ENCODE measurements at regions not wholly inside any gene's neighbourhood (a gene's known extent, or its start where the extent isn't known, plus 50 kb on each side); places are given as distances from the start of the nearest gene placed in this dataset.

DNA sequence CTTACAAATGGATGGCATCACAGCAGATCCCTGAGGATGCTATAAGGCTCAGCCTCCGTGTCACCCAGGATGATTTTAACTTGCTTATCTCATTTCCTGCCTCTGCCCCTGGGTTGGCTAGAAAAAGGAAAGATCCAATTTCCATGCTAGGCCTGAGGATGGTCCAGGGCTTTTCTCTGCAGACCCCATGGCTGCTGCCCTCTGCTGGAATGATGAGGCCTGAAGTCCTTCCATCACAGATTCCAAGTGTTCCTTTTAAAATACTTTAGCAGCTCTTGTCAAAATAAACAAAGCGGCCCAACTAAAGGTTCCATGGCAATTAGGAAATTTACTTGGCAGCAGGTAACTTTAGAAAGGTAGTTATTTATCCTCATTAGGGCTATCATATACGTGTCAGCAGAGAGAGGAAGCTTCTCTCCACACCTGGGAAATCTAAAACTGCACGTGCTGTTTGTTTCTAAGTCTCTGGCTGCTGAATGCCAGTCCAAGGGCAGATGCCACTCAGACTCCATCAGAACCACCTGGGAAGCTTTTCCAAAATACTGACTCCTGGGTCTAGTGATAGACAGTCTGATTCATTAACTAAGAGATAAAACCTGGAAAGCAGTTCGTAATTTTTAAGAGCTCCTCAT, 401.9 kb upstream of the IL12A start:
- no peaks in the 10 kb centered on the region for H3K27me3 Mint-ChIP-seq (ENCODE audit: low read depth in 2 of 2)
- TF ChIP-seq, protein P1, sequence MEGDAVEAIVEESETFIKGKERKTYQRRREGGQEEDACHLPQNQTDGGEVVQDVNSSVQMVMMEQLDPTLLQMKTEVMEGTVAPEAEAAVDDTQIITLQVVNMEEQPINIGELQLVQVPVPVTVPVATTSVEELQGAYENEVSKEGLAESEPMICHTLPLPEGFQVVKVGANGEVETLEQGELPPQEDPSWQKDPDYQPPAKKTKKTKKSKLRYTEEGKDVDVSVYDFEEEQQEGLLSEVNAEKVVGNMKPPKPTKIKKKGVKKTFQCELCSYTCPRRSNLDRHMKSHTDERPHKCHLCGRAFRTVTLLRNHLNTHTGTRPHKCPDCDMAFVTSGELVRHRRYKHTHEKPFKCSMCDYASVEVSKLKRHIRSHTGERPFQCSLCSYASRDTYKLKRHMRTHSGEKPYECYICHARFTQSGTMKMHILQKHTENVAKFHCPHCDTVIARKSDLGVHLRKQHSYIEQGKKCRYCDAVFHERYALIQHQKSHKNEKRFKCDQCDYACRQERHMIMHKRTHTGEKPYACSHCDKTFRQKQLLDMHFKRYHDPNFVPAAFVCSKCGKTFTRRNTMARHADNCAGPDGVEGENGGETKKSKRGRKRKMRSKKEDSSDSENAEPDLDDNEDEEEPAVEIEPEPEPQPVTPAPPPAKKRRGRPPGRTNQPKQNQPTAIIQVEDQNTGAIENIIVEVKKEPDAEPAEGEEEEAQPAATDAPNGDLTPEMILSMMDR (IDR thresholded peaks at IDR 0.05), result no peak
- Histone ChIP-seq H3K4me3 (ENCODE audit: low read length) (no peak overlapping the region), H3K36me3 (ENCODE audit: control insufficient read depth, insufficient read depth, low read length) (no peaks in the 10 kb centered on the region), H3K27ac (ENCODE audit: low read length) (no peak overlapping the region), H3K9me3 (ENCODE audit: control insufficient read depth, insufficient read depth, low read length) (no peaks in the 10 kb centered on the region), H3K27me3 (ENCODE audit: control insufficient read depth, insufficient read depth, low read length) (no peaks in the 10 kb centered on the region), H3K4me1 (ENCODE audit: control insufficient read depth, insufficient read depth, low read length) (no peaks in the 10 kb centered on the region)
- H3K27ac Mint-ChIP-seq, result no peak overlapping the region
- peaks cover 12 to 13% of the 10 kb centered on the region in 2 donors for H3K9me3 Mint-ChIP-seq
- WGBS (ENCODE audit: insufficient coverage), result 54% methylated on average over 4 of the region's 5 CpGs
- ATAC-seq (no peak), DNase-seq (no peak)
- intact Hi-C loops (cut with micrococcal nuclease), result no loop called here
- H3K36me3 Mint-ChIP-seq, result no peaks in the 10 kb centered on the region
- H3K4me1 Mint-ChIP-seq, result no peaks in the 10 kb centered on the region
- no peak overlapping the region for H3K4me3 Mint-ChIP-seq

DNA sequence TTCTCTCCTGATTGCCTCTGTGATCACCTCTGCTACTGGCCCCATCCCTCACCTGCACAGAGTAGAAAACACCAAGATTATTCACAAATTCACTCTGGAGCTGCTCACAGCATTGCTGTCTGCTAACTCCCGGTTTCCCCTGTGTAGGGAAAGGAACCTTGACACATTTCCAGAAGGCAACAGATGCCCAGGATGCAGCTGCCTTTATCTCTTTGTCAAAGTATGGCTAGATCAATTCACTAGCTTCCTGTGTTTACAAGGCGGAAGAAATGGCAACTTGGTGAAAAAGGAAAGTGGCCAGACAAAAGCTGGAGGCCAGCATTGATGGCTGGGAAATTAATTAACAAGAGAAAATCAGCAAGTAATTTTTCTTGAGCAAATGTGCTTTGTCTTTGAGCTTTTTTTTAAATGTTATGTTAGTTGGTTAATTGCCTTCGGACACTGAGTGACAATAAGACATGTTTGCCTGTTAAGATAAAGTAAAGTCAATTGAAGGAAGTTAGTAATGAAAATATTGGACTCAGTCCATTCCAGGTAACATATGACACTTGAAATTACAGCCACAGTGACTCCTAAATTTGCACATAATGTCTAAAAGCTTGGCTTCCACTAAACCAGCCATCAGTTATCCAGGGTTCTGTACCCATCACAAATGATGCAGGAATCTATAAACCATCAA, 394.6 kb upstream of the IL12A start:
- Mint-ChIP-seq H3K27me3 (ENCODE audit: low read depth in 2 of 2) (no peaks in the 10 kb centered on the region), H3K9me3 (peaks cover 17 to 22% of the 10 kb centered on the region in 2 donors), H3K36me3 (no peaks in the 10 kb centered on the region), H3K4me1 (no peaks in the 10 kb centered on the region), H3K27ac (no peak overlapping the region), H3K4me3 (no peak overlapping the region)
- no peaks in the 10 kb centered on the region for H3K27me3 ChIP-seq (ENCODE audit: control insufficient read depth, insufficient read depth, low read length)
- TF ChIP-seq, protein P1 (IDR thresholded peaks at IDR 0.05), result no peak
- no peaks in the 10 kb centered on the region for H3K4me1 ChIP-seq (ENCODE audit: control insufficient read depth, insufficient read depth, low read length)
- H3K9me3 ChIP-seq (ENCODE audit: control insufficient read depth, insufficient read depth, low read length), result no peaks in the 10 kb centered on the region
- no peak overlapping the region for H3K27ac ChIP-seq (ENCODE audit: low read length)
- WGBS (ENCODE audit: insufficient coverage), result 25% methylated on average over 3 of the region's 3 CpGs
- intact Hi-C loops (cut with micrococcal nuclease), result no loop called here
- no peak overlapping the region for H3K4me3 ChIP-seq (ENCODE audit: low read length)
- ATAC-seq (no peak), DNase-seq (no peak)
- no peaks in the 10 kb centered on the region for H3K36me3 ChIP-seq (ENCODE audit: control insufficient read depth, insufficient read depth, low read length)

DNA sequence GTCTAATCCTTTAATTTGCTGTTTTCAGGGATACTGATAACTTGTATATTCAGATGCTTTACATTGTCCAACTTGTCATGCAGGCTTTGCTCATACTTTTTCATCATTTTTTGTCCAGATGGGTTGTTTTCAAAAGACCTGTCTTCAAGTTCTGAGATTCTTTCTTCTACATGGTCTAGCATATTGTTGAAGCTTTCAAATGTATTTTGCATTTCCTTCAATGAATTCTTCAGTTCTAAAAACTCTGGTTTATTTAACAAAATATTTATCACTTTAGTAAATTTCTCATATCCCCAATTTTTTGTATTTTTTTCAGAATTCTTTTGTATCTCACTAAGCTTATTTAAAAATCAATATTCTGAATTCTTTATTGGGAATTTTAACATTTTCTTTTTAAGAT, 388.3 kb upstream of the IL12A start:
- Mint-ChIP-seq H3K9me3 (peaks cover 9 to 11% of the 10 kb centered on the region in 2 donors), H3K27ac (no peak overlapping the region), H3K27me3 (ENCODE audit: low read depth in 2 of 2) (no peaks in the 10 kb centered on the region), H3K4me1 (no peaks in the 10 kb centered on the region), H3K4me3 (no peak overlapping the region), H3K36me3 (no peaks in the 10 kb centered on the region)
- Histone ChIP-seq H3K27me3 (ENCODE audit: control insufficient read depth, insufficient read depth, low read length) (no peaks in the 10 kb centered on the region), H3K36me3 (ENCODE audit: control insufficient read depth, insufficient read depth, low read length) (no peaks in the 10 kb centered on the region), H3K4me1 (ENCODE audit: control insufficient read depth, insufficient read depth, low read length) (no peaks in the 10 kb centered on the region), H3K27ac (ENCODE audit: low read length) (no peak overlapping the region), H3K4me3 (ENCODE audit: low read length) (no peak overlapping the region), H3K9me3 (ENCODE audit: control insufficient read depth, insufficient read depth, low read length) (peaks cover 9% of the 10 kb centered on the region)
- ATAC-seq (no peak), DNase-seq (no peak)
- intact Hi-C loops (cut with micrococcal nuclease), result no loop called here
- TF ChIP-seq, protein P1 (IDR thresholded peaks at IDR 0.05), result no peak

DNA sequence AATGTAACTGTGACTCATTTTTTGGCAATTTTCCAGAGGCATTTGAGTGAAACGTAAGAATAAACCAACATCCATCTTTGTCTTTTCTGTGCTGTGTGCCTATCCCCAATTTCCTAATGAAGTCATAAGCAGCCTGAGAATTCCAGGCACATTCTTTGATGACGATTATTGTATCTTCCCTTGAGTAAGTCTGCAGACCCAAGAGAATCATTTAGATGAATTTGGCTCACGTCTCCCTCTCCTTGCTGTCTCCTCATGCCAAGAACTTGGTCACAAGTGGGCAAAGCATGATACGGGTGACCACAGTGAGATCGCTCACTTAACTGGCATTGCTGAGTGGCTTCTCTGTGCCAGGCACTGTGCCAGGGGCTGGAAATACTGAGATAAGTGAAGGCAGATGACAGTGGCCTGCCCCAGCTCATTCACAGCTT, 384.5 kb upstream of the IL12A start:
- H3K36me3 Mint-ChIP-seq, result no peaks in the 10 kb centered on the region
- no peaks in the 10 kb centered on the region for H3K4me1 Mint-ChIP-seq
- TF ChIP-seq, protein P1 (IDR thresholded peaks at IDR 0.05), result no peak
- H3K9me3 Mint-ChIP-seq, result peaks cover 6 to 10% of the 10 kb centered on the region in 2 donors
- Histone ChIP-seq H3K4me3 (ENCODE audit: low read length) (no peak overlapping the region), H3K4me1 (ENCODE audit: control insufficient read depth, insufficient read depth, low read length) (no peaks in the 10 kb centered on the region), H3K27ac (ENCODE audit: low read length) (no peak overlapping the region), H3K9me3 (ENCODE audit: control insufficient read depth, insufficient read depth, low read length) (peaks cover 9% of the 10 kb centered on the region), H3K36me3 (ENCODE audit: control insufficient read depth, insufficient read depth, low read length) (no peaks in the 10 kb centered on the region), H3K27me3 (ENCODE audit: control insufficient read depth, insufficient read depth, low read length) (no peaks in the 10 kb centered on the region)
- 84% methylated on average over 5 of the region's 5 CpGs for WGBS (ENCODE audit: insufficient coverage)
- intact Hi-C loops (cut with micrococcal nuclease), result no loop called here
- no peak for ATAC-seq
- H3K27me3 Mint-ChIP-seq (ENCODE audit: low read depth in 2 of 2), result no peaks in the 10 kb centered on the region
- DNase-seq, result no peak
- no peak overlapping the region for H3K4me3 Mint-ChIP-seq
- no peak overlapping the region for H3K27ac Mint-ChIP-seq

All from natural killer cell (primary cell).